SK-N-DZ (cell line): ENCODE measurements at regions not wholly inside any gene's neighbourhood (a gene's known extent, or its start where the extent isn't known, plus 50 kb on each side); places are given as distances from the start of the nearest gene placed in this dataset.

ENCODE experiments used
- DNase-seq: peaks from one replicate; pipeline ENCODE4 v3.0.0-alpha.2; 2015; ENCODE audit warnings: low spot score

DNA sequence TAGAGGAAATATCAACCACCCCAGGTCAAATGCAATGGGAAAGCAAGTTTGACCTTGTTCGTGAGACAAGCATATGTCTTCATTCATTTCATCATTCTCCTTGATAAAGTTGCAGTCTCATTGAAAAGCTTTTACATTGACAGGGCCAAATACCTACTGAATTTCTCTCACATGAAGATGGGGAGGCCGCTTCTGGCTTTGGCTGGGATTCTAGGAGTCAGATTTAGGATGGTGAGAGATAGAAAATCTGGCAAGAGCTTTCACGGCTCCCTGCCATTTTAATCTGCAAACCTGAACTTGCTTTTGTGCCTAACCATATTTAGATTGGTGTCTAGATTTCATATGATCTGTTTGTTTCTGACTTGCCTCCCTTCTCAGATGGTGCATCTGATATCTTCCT is 88.0 kb downstream of the TMEM100 start:
- no peak for DNase-seq

DNA sequence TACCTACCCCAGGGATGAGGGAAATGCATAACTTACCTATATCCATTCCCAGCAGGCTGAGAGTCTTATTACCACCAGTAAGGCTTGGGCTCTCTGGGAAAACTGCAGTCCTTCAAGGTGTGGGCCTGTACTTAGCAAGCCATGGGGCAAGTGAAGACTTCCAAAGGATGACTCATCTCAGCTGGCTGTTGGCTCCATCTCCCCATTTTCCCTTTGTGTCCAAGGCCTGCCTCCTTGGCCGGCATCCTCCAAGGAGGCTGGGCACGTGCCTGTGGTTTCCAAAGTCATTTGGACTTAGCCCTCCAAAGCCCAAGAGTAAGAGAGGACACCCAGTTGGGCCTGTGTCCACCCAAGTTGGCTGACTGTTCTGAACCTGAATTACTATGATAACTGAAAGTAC is 89.8 kb downstream of the TMEM100 start:
- DNase-seq: no peak

DNA sequence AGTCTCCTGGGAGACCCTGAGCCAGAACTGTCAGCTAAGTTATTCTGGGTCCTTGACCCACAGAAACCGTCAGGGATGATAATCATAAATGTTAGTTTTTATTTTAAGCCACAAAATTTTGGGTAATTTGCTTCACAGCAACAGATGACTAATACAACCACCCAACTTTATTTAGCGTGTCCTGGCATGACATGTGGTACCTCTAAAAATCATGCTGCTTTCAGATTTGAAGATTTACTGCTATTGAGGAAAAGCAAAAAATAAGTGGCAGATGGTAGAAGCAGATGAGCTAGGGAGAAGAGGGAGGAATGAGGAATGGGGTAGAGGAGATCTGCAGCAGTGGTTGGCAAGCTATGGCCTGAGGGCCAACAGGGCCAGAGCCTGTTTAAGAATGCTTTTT is 90.4 kb downstream of the TMEM100 start:
- no peak for DNase-seq

- DNase-seq: no peak
Observed at GRCh38 chr17:55629995-55630394, 92.7 kb downstream of the TMEM100 start.

- no peak for DNase-seq
Observed at GRCh38 chr17:55625521-55625920, 97.1 kb downstream of the TMEM100 start.

- no peak for DNase-seq
Observed at GRCh38 chr17:55624772-55625433, 97.8 kb downstream of the TMEM100 start.

GRCh38 chr17:55622547-55622946 is 100.1 kb downstream of the TMEM100 start:
- DNase-seq: no peak

GRCh38 chr17:55620945-55621344 is 101.7 kb downstream of the TMEM100 start:
- no peak for DNase-seq

DNA sequence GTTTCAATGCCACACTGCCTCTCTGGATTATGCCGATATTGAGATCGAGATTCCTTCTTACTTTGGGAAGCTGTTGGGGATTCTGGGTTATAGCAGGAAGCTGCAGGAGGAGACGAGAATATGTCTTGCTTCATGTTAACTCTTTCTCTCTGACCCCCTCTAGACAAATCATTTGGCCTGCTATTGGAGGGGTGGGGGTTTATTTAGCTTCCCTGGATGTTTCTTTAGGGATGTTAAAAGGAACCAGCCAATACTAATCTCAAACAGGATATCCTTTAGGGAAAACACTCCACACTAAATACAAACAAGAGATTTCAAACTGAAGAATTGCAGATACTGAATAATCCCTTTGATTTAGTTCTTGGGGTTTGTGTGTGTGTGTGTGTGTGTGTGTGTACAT is 102.6 kb downstream of the TMEM100 start:
- no peak for DNase-seq

DNA sequence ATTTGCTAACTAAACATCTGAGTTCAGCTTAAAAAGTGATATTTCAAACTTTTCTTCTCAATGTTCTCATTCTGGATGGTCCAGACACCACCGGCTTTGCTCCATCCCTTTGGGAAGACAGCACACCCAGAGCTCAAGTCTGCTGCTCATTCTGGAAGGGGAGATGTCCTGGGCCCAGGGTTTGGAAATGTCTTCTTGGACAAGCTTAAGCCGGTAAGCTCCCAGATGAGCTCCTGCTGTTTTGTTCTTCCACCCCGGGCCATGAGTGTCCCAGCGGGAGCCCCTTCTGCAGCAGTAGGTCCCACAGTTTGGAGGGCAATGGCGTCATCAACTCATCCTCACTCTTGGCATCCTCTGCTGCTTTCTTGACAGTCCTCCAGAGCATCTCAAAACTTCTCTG is 105.2 kb downstream of the TMEM100 start:
- no peak for DNase-seq

GRCh38 chr17:55614061-55614460 is 102.8 kb upstream of the SMIM36 start:
- no peak for DNase-seq

GRCh38 chr17:55612691-55613141 is 101.5 kb upstream of the SMIM36 start:
- no peak for DNase-seq

- no peak for DNase-seq
Observed at GRCh38 chr17:55607731-55608341, 96.6 kb upstream of the SMIM36 start.

- no peak for DNase-seq
Observed at GRCh38 chr17:55606488-55606815, 95.2 kb upstream of the SMIM36 start.

GRCh38 chr17:55605705-55606487 is 94.6 kb upstream of the SMIM36 start:
- DNase-seq: no peak

DNA sequence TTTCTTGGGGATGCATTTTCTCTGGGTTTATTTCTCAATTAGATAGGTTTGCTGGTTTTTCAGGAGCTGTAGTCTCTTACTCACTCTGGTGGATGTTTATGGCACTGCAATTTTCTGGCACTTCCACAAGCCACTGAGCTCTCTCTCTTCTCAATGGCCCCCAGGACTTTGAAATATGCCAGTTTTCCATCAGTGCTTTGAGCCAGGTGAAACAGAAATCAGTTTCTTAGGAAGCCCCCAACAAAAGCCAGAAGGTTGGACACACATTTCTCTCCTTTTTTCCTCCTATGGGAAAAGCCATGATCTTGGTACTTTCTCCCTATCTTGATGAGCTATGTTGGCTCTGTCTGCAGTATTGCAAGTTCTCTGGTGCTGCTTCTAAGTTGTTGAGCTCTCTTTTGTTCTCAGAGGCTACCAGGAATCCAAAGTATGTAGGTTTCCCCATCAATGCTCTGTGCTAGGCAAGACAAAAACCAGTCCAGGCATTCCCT is 90.7 kb upstream of the SMIM36 start:
- DNase-seq: peak; percentile 57

DNA sequence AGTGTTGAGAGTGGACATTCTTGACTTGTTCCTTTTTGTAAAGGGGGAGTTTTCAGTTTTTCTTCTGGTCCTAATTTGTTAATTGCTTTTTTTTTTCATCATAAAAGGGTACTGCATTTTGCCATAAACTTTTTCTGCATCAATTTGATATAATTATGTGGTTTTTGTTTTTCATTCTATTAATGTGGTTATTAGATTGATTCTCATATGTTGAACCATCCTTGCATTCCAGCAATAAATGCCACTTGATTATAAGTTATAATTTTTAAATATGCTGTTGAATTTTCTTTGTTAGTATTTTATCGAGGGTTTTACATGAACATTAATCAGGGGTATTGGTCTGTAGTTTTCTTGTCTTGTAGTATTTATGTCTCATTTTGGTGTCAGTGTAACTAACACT is 87.2 kb upstream of the SMIM36 start:
- no peak for DNase-seq

- DNase-seq: no peak
Observed at GRCh38 chr17:55588446-55589242, 77.4 kb upstream of the SMIM36 start.

- DNase-seq: no peak
Observed at GRCh38 chr17:55587608-55588139, 76.4 kb upstream of the SMIM36 start.

DNA sequence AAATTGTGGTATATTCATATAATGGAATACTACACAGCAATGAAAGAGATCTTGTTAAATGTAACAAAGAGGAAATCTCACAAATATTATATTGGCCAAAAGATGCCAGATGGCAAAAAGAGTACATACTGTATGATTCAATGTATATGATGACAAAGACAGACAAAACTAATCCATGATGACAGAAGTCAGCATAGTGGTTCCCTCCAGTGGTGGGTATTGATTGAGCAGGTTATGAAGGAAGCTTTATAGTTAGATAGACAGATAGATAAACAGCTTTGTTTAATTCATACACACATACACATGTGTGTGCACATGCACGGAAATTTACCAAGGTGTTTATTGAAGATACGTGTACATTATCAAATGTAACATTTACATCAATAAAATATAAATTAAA is 74.4 kb upstream of the SMIM36 start:
- no peak for DNase-seq

DNA sequence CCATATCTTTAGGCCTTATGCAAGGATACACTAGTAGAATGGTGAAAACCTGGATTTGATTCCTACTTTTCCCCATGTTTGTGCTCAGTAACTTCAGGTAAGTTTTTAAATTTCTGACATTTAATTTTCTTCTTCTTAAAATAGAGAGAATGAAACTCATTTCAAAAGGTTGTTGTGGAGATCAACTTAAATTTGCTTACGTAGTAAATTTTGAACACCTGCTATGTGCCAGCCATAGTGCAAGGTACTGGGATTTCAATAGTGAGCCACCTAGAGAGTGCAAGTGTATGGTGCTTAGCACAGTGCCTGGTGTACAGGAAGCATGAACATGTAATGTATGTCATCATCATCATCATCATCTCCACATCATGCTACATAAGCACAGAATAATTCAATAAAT is 73.6 kb upstream of the SMIM36 start:
- DNase-seq: no peak
